Epithelial cell of esophagus (primary cell): ENCODE measurements at regions not wholly inside any gene's neighbourhood (a gene's known extent, or its start where the extent isn't known, plus 50 kb on each side); places are given as distances from the start of the nearest gene placed in this dataset.

Experiments
- DNase-seq: peaks from one replicate; pipeline ENCODE4 v3.0.0; 2010; ENCODE audit warnings: low read depth
- H3K4me3 ChIP-seq: 2 replicates; pipeline ENCODE4 v1.5.1; 2011; ENCODE audit warnings: mild to moderate bottlenecking, low read length, control low read depth
- CTCF ChIP-seq: IDR thresholded peaks from 2 replicates; pipeline ENCODE4 v1.5.1; 2011; ENCODE audit warnings: low read depth, mild to moderate bottlenecking, low read length, control low read depth, inconsistent platforms; ENCODE audit not compliant: insufficient read depth; ENCODE audit errors: missing control alignments

GRCh38 chr3:24953060-24953771 lies 458.6 kb upstream of the THRB start:
- no peak overlapping the region for H3K4me3 ChIP-seq
- TF ChIP-seq CTCF = no peak

GRCh38 chr3:24956613-24957012 lies 462.0 kb upstream of the THRB start:
- H3K4me3 ChIP-seq = no peak overlapping the region
- no peak for TF ChIP-seq CTCF
- no peak for DNase-seq

More at GRCh38 chr3:24953060-24953771, 458.6 kb upstream of the THRB start:
- DNase-seq = no peak

- no peak for TF ChIP-seq CTCF
- DNase-seq = no peak
- H3K4me3 ChIP-seq = no peak overlapping the region
These were observed 463.6 kb upstream of the THRB start for GRCh38 chr3:24958271-24958670.

GRCh38 chr3:24958910-24959447 lies 464.3 kb upstream of the THRB start:
- TF ChIP-seq CTCF = no peak
- H3K4me3 ChIP-seq = no peak overlapping the region
- no peak for DNase-seq

GRCh38 chr3:24963762-24964625 lies 464.1 kb upstream of the RARB start:
- peak; percentile 57 for TF ChIP-seq CTCF
- peak; percentile 36 for DNase-seq
- no peak overlapping the region for H3K4me3 ChIP-seq

- DNase-seq = no peak
- TF ChIP-seq CTCF = no peak
- H3K4me3 ChIP-seq = no peak overlapping the region
These were observed 462.2 kb upstream of the RARB start for GRCh38 chr3:24965706-24966385.
